Uterus (tissue), 2 donors: ENCODE measurements at regions not wholly inside any gene's neighbourhood (a gene's known extent, or its start where the extent isn't known, plus 50 kb on each side); places are given as distances from the start of the nearest gene placed in this dataset.

ENCODE experiments used
- CTCF ChIP-seq, 4 experiments: fragments of 200-600 bp in 2 of 4; fragments of 450-650 bp in 2 of 4; sonication (generic) in 2 of 4; IDR thresholded peaks; one replicate each; pipeline ENCODE4 v1.5.1; 2016 to 2019; ENCODE audit warnings: antibody characterized with exemption in 4 of 4, mild to moderate bottlenecking in 2 of 4, moderate library complexity in 1 of 4
- POLR2A ChIP-seq, 2 donors: fragments of 450-650 bp; IDR thresholded peaks; one replicate each; pipeline ENCODE4 v1.6.1; 2016; ENCODE audit warnings: antibody characterized with exemption in 2 of 2, mild to moderate bottlenecking in 1 of 2, moderate library complexity in 1 of 2

DNA sequence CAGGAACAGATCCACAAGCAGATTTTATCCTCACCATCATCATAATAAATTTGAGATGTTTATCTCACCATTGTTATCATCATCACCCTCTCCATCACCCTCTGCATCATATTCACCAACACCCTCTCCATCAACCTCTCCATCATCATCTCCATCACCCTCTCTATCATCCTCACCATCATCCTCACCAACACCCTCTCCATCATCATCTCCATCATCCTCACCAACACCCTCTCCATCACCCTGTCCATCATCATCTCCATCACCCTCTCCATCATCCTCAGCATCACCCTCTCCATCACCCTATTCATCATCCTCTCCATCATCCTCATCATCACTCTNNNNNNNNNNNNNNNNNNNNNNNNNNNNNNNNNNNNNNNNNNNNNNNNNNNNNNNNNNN is 567.0 kb upstream of the SGCD start:
- TF ChIP-seq CTCF (IDR thresholded peaks at IDR 0.05) (no peak), POLR2A (IDR thresholded peaks at IDR 0.05) (no peak)
